SK-N-SH (cell line): ENCODE measurements at regions not wholly inside any gene's neighbourhood (a gene's known extent, or its start where the extent isn't known, plus 50 kb on each side); places are given as distances from the start of the nearest gene placed in this dataset.

Experiments used
- CTCF ChIA-PET: fragments of 300-600, 350-600 bp; formaldehyde crosslinking; extraction: SDS; loops from one replicate; lab custom pipeline; 2021; lab: Yijun Ruan, JAX
- POLR2A ChIA-PET: fragments of 350-600 bp; sonication (Branson Sonifier 250); formaldehyde crosslinking; extraction: SDS; loops from one replicate; lab custom pipeline; 2020; ENCODE audit warnings: antibody characterized with exemption, inconsistent platforms; lab: Yijun Ruan, JAX
- DNase-seq: peaks from one replicate; pipeline ENCODE4 v3.0.0; 2012
- H2AFZ ChIP-seq: fragments of 200-600 bp; sonication (generic); 2 replicates; pipeline ENCODE4 v1.8.1; 2016; ENCODE audit warnings: antibody characterized with exemption, mild to moderate bottlenecking, low read depth
- H3F3A ChIP-seq: fragments of 200-600 bp; sonication (generic); replicated peaks from 2 replicates; pipeline ENCODE3; 2016; ENCODE audit warnings: antibody characterized with exemption, mild to moderate bottlenecking; ENCODE audit not compliant: insufficient read depth
- H3K27ac ChIP-seq, 2 experiments: fragments of 200-500 bp in 1 of 2; fragments of 200-600 bp in 1 of 2; sonication (Bioruptor generic) in 1 of 2; sonication (generic), shearing (Covaris generic) in 1 of 2; 2 replicates each; pipeline versions ENCODE4 v1.5.1 to v1.6.1; 2014 to 2016; ENCODE audit warnings: low read depth in 2 of 2, inconsistent platforms in 1 of 2, low read length in 1 of 2, mild to moderate bottlenecking in 1 of 2, mixed read lengths in 1 of 2
- H3K27me3 ChIP-seq: fragments of 200-600 bp; sonication (generic), shearing (Covaris generic); 2 replicates; pipeline ENCODE4 v1.6.1; 2016; ENCODE audit warnings: mixed run types; ENCODE audit not compliant: insufficient read depth
- H3K36me3 ChIP-seq, 2 experiments: fragments of 200-500 bp in 1 of 2; fragments of 200-600 bp in 1 of 2; sonication (Bioruptor generic) in 1 of 2; sonication (generic) in 1 of 2; replicated peaks in 1 of 2; 2 replicates each; pipeline versions ENCODE3 to v1.5.1; 2014 to 2016; ENCODE audit warnings: low read length in 1 of 2, mild to moderate bottlenecking in 1 of 2; ENCODE audit not compliant: insufficient read depth in 2 of 2, control insufficient read depth in 1 of 2
- H3K4me1 ChIP-seq, 2 experiments: fragments of 200-500 bp in 1 of 2; fragments of 200-600 bp in 1 of 2; sonication (Bioruptor generic) in 1 of 2; sonication (generic), shearing (Covaris generic) in 1 of 2; 2 replicates each; pipeline versions ENCODE4 v1.5.1 to v1.6.1; 2014 to 2016; ENCODE audit warnings: low read depth in 1 of 2, low read length in 1 of 2, mixed run types in 1 of 2; ENCODE audit not compliant: insufficient read depth in 2 of 2, control insufficient read depth in 1 of 2
- H3K4me2 ChIP-seq: fragments of 200-600 bp; sonication (generic), shearing (Covaris generic); 2 replicates; pipeline ENCODE4 v1.6.1; 2017; ENCODE audit warnings: mixed run types
- H3K4me3 ChIP-seq, 2 experiments: fragments of 200-500 bp in 1 of 2; fragments of 200-600 bp in 1 of 2; sonication (Bioruptor generic) in 1 of 2; sonication (generic), shearing (Covaris generic) in 1 of 2; 2 replicates each; pipeline versions ENCODE4 v1.5.1 to v1.8.1; 2014 to 2016; ENCODE audit warnings: low read depth in 2 of 2, inconsistent platforms in 1 of 2, low read length in 1 of 2, mild to moderate bottlenecking in 1 of 2, mixed read lengths in 1 of 2, moderate library complexity in 1 of 2
- H3K79me2 ChIP-seq: fragments of 200-600 bp; sonication (generic); 2 replicates; pipeline ENCODE4 v1.8.1; 2017; ENCODE audit warnings: mild to moderate bottlenecking; ENCODE audit not compliant: insufficient read depth
- H3K9ac ChIP-seq: fragments of 200-600 bp; sonication (generic); 2 replicates; pipeline ENCODE4 v1.6.1; 2017; ENCODE audit warnings: mixed run types
- H3K9me2 ChIP-seq: fragments of 200-600 bp; sonication (generic); 2 replicates; pipeline ENCODE4 v1.6.1; 2017; ENCODE audit warnings: mixed run types
- H3K9me3 ChIP-seq: fragments of 200-600 bp; sonication (generic); 2 replicates; pipeline ENCODE4 v1.6.1; 2017; ENCODE audit warnings: mixed run types, mild to moderate bottlenecking, moderate library complexity
- H4K20me1 ChIP-seq: fragments of 200-600 bp; sonication (generic); 2 replicates; pipeline ENCODE4 v1.6.1; 2017; ENCODE audit warnings: mild to moderate bottlenecking, mixed run types; ENCODE audit not compliant: insufficient read depth
- CHD2 ChIP-seq: fragments of 150-350 bp; IDR thresholded peaks from 2 replicates; pipeline ENCODE4 v1.6.1; 2018; ENCODE audit warnings: low read length; ENCODE audit not compliant: partially characterized antibody
- CTCF ChIP-seq: fragments of 200-600 bp; sonication (generic); IDR thresholded peaks from 2 replicates; pipeline ENCODE4 v1.6.1; 2017; ENCODE audit warnings: antibody characterized with exemption, mild to moderate bottlenecking, moderate library complexity
- ELF1 ChIP-seq: IDR thresholded peaks from 2 replicates; pipeline ENCODE4 v1.4.0; 2012
- EP300 ChIP-seq, 2 experiments: IDR thresholded peaks; 2 replicates each; pipeline versions ENCODE4 v1.4.0 to v1.6.1; 2012; ENCODE audit warnings: borderline replicate concordance in 1 of 2, low read depth in 1 of 2, low read length in 1 of 2
- IRF3 ChIP-seq: fragments of 150-350 bp; IDR thresholded peaks from 2 replicates; pipeline ENCODE4 v1.6.1; 2016; ENCODE audit warnings: mild to moderate bottlenecking, low read depth, low read length
- MEF2A ChIP-seq: IDR thresholded peaks from 2 replicates; pipeline ENCODE4 v1.4.0; 2012; ENCODE audit warnings: low read depth, borderline replicate concordance
- NFIC ChIP-seq: IDR thresholded peaks from 2 replicates; pipeline ENCODE4 v1.4.0; 2012; ENCODE audit warnings: borderline replicate concordance
- NRF1 ChIP-seq: IDR thresholded peaks from 2 replicates; pipeline ENCODE4 v1.6.1; 2012; ENCODE audit warnings: low read depth, mild to moderate bottlenecking, low read length
- RAD21 ChIP-seq: IDR thresholded peaks from 2 replicates; pipeline ENCODE4 v1.6.1; 2012; ENCODE audit warnings: mild to moderate bottlenecking, low read length
- REST ChIP-seq: IDR thresholded peaks from 2 replicates; pipeline ENCODE4 v1.6.1; 2012; ENCODE audit warnings: mild to moderate bottlenecking, low read depth, low read length, moderate library complexity
- RFX5 ChIP-seq: IDR thresholded peaks from 2 replicates; pipeline ENCODE4 v1.6.1; 2012; ENCODE audit warnings: mild to moderate bottlenecking, improper control_type of control experiment, low read length
- SIN3A ChIP-seq: IDR thresholded peaks from 2 replicates; pipeline ENCODE4 v1.6.1; 2012; ENCODE audit warnings: low read depth, mild to moderate bottlenecking, low read length, moderate library complexity, borderline replicate concordance
- SMC3 ChIP-seq: IDR thresholded peaks from 2 replicates; pipeline ENCODE4 v1.6.1; 2012; ENCODE audit warnings: low read depth, low read length, improper control_type of control experiment
- TAF1 ChIP-seq: IDR thresholded peaks from 2 replicates; pipeline ENCODE4 v1.6.1; 2012; ENCODE audit warnings: low read depth, mild to moderate bottlenecking, low read length, moderate library complexity, borderline replicate concordance
- TCF12 ChIP-seq: IDR thresholded peaks from 2 replicates; pipeline ENCODE4 v1.4.0; 2012
- TEAD4 ChIP-seq: IDR thresholded peaks from 2 replicates; pipeline ENCODE4 v1.4.0; 2012; ENCODE audit warnings: mild to moderate bottlenecking, borderline replicate concordance; ENCODE audit not compliant: insufficient read depth
- USF1 ChIP-seq: IDR thresholded peaks from 2 replicates; pipeline ENCODE4 v1.4.0; 2012; ENCODE audit warnings: low read depth, borderline replicate concordance
- YY1 ChIP-seq: IDR thresholded peaks from 2 replicates; pipeline ENCODE4 v1.4.0; 2012; ENCODE audit warnings: low read depth, mild to moderate bottlenecking
- ZBTB33 ChIP-seq: IDR thresholded peaks from 2 replicates; pipeline ENCODE4 v1.4.0; 2012; ENCODE audit warnings: low read depth, borderline replicate concordance
- WGBS: methylation state at CpG from one replicate; pipeline ENCODE4 v1.1.6; 2017; ENCODE audit warnings: low lambda C conversion rate; 5-methylcytosine and 5-hydroxymethylcytosine counted together

GRCh38 chr7:49643736-49644135 is 129.7 kb upstream of the VWC2 start:
- Histone ChIP-seq H3F3A (no peaks in the 10 kb centered on the region), H3K79me2 (no peaks in the 10 kb centered on the region), H3K36me3 (no peaks in the 10 kb centered on the region), H3K9ac (no peak overlapping the region), H3K27ac (no peak overlapping the region), H3K4me2 (no peak overlapping the region), H3K9me2 (no peaks in the 10 kb centered on the region), H3K27me3 (no peaks in the 10 kb centered on the region), H3K9me3 (no peaks in the 10 kb centered on the region), H4K20me1 (no peaks in the 10 kb centered on the region)
- ChIA-PET CTCF (no interaction called here), POLR2A (no interaction called here)
- TF ChIP-seq RAD21 (no peak), NRF1 (no peak), USF1 (no peak), ZBTB33 (no peak), NFIC (no peak), EP300 (IDR thresholded peaks at IDR 0.05; ENCODE audit: borderline replicate concordance in 1 of 2, low read depth in 1 of 2, low read length in 1 of 2) (no peak), TCF12 (no peak), YY1 (no peak), SMC3 (no peak), TEAD4 (no peak), MEF2A (no peak), CHD2 (no peak), ELF1 (no peak), SIN3A (no peak), IRF3 (no peak)
- TF ChIP-seq, all 33 proteins: peak for 0
- H3K4me1 ChIP-seq = no peaks in the 10 kb centered on the region
- no peak overlapping the region for H2AFZ ChIP-seq
- 0% methylated on average over 4 of the region's 4 CpGs for WGBS
- no peak overlapping the region for H3K4me3 ChIP-seq
- DNase-seq = no peak

- ChIA-PET POLR2A (no interaction called here), CTCF (no interaction called here)
- WGBS = 3% methylated on average over 3 of the region's 3 CpGs
- no peaks in the 10 kb centered on the region for H3K36me3 ChIP-seq
- no peaks in the 10 kb centered on the region for H3K79me2 ChIP-seq
- no peaks in the 10 kb centered on the region for H3K9me3 ChIP-seq
- H3K27ac ChIP-seq = no peak overlapping the region
- no peak for DNase-seq
- no peaks in the 10 kb centered on the region for H4K20me1 ChIP-seq
- H3K4me3 ChIP-seq = no peak overlapping the region
- H3K9me2 ChIP-seq = no peaks in the 10 kb centered on the region
- H3K4me1 ChIP-seq = no peaks in the 10 kb centered on the region
- H3K27me3 ChIP-seq = no peaks in the 10 kb centered on the region
- no peaks in the 10 kb centered on the region for H3F3A ChIP-seq
- no peak overlapping the region for H3K9ac ChIP-seq
- H3K4me2 ChIP-seq = no peak overlapping the region
- no peak overlapping the region for H2AFZ ChIP-seq
- TF ChIP-seq REST (no peak), CTCF (no peak), MEF2A (no peak), RFX5 (no peak), YY1 (no peak), NRF1 (no peak), NFIC (no peak), TAF1 (no peak)
Measured at GRCh38 chr7:49644396-49645166, 128.9 kb upstream of the VWC2 start.
